ENCODE measurements at regions not wholly inside any gene's neighbourhood (a gene's known extent, or its start where the extent isn't known, plus 50 kb on each side); places are given as distances from the start of the nearest gene placed in this dataset.

- DNase-seq, result no peak
Measured at GRCh38 chr4:66687459-66687858, 857.8 kb downstream of the CENPC start.

GRCh38 chr4:66681962-66682361, 863.3 kb downstream of the CENPC start:
- no peak for DNase-seq

GRCh38 chr4:66667249-66667648, 878.1 kb downstream of the CENPC start:
- DNase-seq, result no peak

- DNase-seq, result no peak
Measured at GRCh38 chr4:66662620-66663019, 882.7 kb downstream of the CENPC start.

- DNase-seq, result no peak
Measured at GRCh38 chr4:66658809-66659208, 886.5 kb downstream of the CENPC start.

GRCh38 chr4:66655505-66655904, 889.8 kb downstream of the CENPC start:
- no peak for DNase-seq

- no peak for DNase-seq
Measured at GRCh38 chr4:66653937-66654336, 891.4 kb downstream of the CENPC start.

- DNase-seq, result no peak
Measured at GRCh38 chr4:66649236-66649635, 896.1 kb downstream of the CENPC start.

- no peak for DNase-seq
Measured at GRCh38 chr4:66647926-66648325, 897.4 kb downstream of the CENPC start.

- DNase-seq, result no peak
Measured at GRCh38 chr4:66647476-66647875, 897.8 kb downstream of the CENPC start.

GRCh38 chr4:66640233-66640990, 904.9 kb downstream of the CENPC start:
- DNase-seq, result no peak

GRCh38 chr4:66639361-66639760, 905.9 kb downstream of the CENPC start:
- DNase-seq, result no peak

- no peak for DNase-seq
Measured at GRCh38 chr4:66636349-66636748, 909.0 kb downstream of the CENPC start.

- no peak for DNase-seq
Measured at GRCh38 chr4:66633477-66633876, 911.8 kb downstream of the CENPC start.

GRCh38 chr4:66629927-66630326, 915.4 kb downstream of the CENPC start:
- no peak for DNase-seq

- no peak for DNase-seq
Measured at GRCh38 chr4:66628146-66628545, 917.2 kb downstream of the CENPC start.

GRCh38 chr4:66625480-66625879, 919.8 kb downstream of the CENPC start:
- no peak for DNase-seq

GRCh38 chr4:66613591-66613990, 931.7 kb downstream of the CENPC start:
- DNase-seq, result no peak

- no peak for DNase-seq
Measured at GRCh38 chr4:66609014-66609413, 936.3 kb downstream of the CENPC start.

GRCh38 chr4:66606908-66607307, 936.6 kb upstream of the EPHA5 start:
- DNase-seq, result no peak

GRCh38 chr4:66606215-66606614, 935.9 kb upstream of the EPHA5 start:
- DNase-seq, result no peak

GRCh38 chr4:66604192-66604591, 933.9 kb upstream of the EPHA5 start:
- no peak for DNase-seq

- DNase-seq, result no peak
Measured at GRCh38 chr4:66602622-66603021, 932.3 kb upstream of the EPHA5 start.

GRCh38 chr4:66591968-66592367, 921.7 kb upstream of the EPHA5 start:
- DNase-seq, result no peak

All from skin of body (tissue), 1 donor.